Adrenal gland (tissue), 9 donors: ENCODE measurements at regions not wholly inside any gene's neighbourhood (a gene's known extent, or its start where the extent isn't known, plus 50 kb on each side); places are given as distances from the start of the nearest gene placed in this dataset.

Source experiments
- DNase-seq, 7 donors: peaks; one replicate each; pipeline ENCODE4 v3.0.0-alpha.2; 2019 to 2020
- H3K27ac ChIP-seq, 5 donors: fragments of 200-600 bp; sonication (generic) in 4 of 5; 1 replicate in 3 of 5; 2 replicates in 2 of 5; pipeline versions ENCODE4 v1.5.1 to v1.8.0; 2016 to 2020; ENCODE audit warnings: mild to moderate bottlenecking in 1 of 5
- H3K27me3 ChIP-seq: fragments of 200-600 bp; 2 replicates; pipeline ENCODE4 v1.8.0; 2021
- H3K36me3 ChIP-seq, 2 donors: fragments of 200-600 bp; replicated peaks in 1 of 2; 1 replicate in 1 of 2; 2 replicates in 1 of 2; pipeline versions ENCODE4 v1.5.1 to v1.8.0; 2018 to 2022
- H3K4me1 ChIP-seq, 2 donors: fragments of 200-600 bp; replicated peaks in 1 of 2; 1 replicate in 1 of 2; 2 replicates in 1 of 2; pipeline versions ENCODE4 v1.5.1 to v1.8.0; 2018 to 2021
- H3K4me3 ChIP-seq, 4 donors: fragments of 200-600 bp; sonication (generic) in 3 of 4; one replicate each; pipeline ENCODE4 v1.5.1; 2016 to 2018
- H3K9me3 ChIP-seq, 3 donors: fragments of 200-600 bp; sonication (generic) in 1 of 3; replicated peaks in 1 of 3; 1 replicate in 2 of 3; 2 replicates in 1 of 3; pipeline versions ENCODE4 v1.5.1 to v1.8.0; 2016 to 2021
- POLR2A ChIP-seq, 2 donors: fragments of 450-650 bp; IDR thresholded peaks; one replicate each; pipeline ENCODE4 v1.6.1; 2017; ENCODE audit warnings: antibody characterized with exemption in 2 of 2, mild to moderate bottlenecking in 2 of 2, moderate library complexity in 1 of 2
- WGBS, 4 donors: extraction: QIAGEN DNeasy Blood & Tissue Kit in 2 of 4; methylation state at CpG; one replicate each; pipeline versions ENCODE4 v1.1.5 to v1.1.7; 2013 to 2017; 5-methylcytosine and 5-hydroxymethylcytosine counted together
- intact Hi-C, 2 donors: fragments of 100-400 bp; cut with DNase I; formaldehyde crosslinking; loops; one replicate each; pipeline versions ENCODE4 v1.14.1 to v1.15.0; 2022 to 2023
- TF ChIP-seq, protein P1 (sequence below), 6 experiments: fragments of 450-650 bp in 4 of 6; fragments of 200-600 bp in 2 of 6; sonication (generic) in 1 of 6; IDR thresholded peaks; 1 replicate in 5 of 6; 2 replicates in 1 of 6; pipeline versions ENCODE4 v1.5.1 to v1.8.0; 2016 to 2021; ENCODE audit warnings: antibody characterized with exemption in 6 of 6, mild to moderate bottlenecking in 2 of 6, moderate library complexity in 1 of 6
- donor health status: healthy with polysubstance abuse.
- donor health status: Bipolar disorder and iron deficiency.
- donor health status: DM: yes; HTN: yes; CAD: no.
- donor health status: DM: no; HTN: no; CAD: no.
- donor health status: DM: no; HTN: no; CAD: no.

DNA sequence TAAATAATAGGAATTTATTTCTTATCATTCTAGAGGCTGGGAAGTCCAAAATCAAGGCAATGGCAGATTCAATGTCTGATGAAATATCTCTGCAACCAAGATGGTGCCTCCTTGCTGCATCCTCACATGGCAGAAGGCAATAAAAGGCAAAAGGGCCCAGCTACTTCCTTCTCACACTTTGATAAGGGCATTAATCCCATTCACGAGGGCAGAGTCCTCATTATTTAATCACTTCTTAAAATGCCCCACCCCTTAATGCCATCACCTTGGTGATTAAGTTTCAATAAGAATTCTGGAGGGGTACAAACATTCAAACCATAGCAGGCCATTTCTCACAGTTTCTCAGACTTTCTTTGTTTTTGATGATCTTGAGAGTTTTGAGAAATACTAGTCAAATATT, 145.8 kb upstream of the TSHZ2 start:
- Histone ChIP-seq H3K36me3 (no peaks in the 10 kb centered on the region), H3K27me3 (no peaks in the 10 kb centered on the region), H3K27ac (no peak overlapping the region), H3K4me1 (no peaks in the 10 kb centered on the region), H3K4me3 (no peak overlapping the region), H3K9me3 (no peaks in the 10 kb centered on the region)
- whole genome bisulfite sequencing, 4 donors, result 57 to 67% (median 64%) methylated on average over 1 of the region's 1 CpG
- intact Hi-C loops, result no loop called here
- TF ChIP-seq, protein P1, sequence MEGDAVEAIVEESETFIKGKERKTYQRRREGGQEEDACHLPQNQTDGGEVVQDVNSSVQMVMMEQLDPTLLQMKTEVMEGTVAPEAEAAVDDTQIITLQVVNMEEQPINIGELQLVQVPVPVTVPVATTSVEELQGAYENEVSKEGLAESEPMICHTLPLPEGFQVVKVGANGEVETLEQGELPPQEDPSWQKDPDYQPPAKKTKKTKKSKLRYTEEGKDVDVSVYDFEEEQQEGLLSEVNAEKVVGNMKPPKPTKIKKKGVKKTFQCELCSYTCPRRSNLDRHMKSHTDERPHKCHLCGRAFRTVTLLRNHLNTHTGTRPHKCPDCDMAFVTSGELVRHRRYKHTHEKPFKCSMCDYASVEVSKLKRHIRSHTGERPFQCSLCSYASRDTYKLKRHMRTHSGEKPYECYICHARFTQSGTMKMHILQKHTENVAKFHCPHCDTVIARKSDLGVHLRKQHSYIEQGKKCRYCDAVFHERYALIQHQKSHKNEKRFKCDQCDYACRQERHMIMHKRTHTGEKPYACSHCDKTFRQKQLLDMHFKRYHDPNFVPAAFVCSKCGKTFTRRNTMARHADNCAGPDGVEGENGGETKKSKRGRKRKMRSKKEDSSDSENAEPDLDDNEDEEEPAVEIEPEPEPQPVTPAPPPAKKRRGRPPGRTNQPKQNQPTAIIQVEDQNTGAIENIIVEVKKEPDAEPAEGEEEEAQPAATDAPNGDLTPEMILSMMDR (IDR thresholded peaks at IDR 0.05), result no peak
- TF ChIP-seq POLR2A (IDR thresholded peaks at IDR 0.05), result no peak
- DNase-seq, result no peak

DNA sequence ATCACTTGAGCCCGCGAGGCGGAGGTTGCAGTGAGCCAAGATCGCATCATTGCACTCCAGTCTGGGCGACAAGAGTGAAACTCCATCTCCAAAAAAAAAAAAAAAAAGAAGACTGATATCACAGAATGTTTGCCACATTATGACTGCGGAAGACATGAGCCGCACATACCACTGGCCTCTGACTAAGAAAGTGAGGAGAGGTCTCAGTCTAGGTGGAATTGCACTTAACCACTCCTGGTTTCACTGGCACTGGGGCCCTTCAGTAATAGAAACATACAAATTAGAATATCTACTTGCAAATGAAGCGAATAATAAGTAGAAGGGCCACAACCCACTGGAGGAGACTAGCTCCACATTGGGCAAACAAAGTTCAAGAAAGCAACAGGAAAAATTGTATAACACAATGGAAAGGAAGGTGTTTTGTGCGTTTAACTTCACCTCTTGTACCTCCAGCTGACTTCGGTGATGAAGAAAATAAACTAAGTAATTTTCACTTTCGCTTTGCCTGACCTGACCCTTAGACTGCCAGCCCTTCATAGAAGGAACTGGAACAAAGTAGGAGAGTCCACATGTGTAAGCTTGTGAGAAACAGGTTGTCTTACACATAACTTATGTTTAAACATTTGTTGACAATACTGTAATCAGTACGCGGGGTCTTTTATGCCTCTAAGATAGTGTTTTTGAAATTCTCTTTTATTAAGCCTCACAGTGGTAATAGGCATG, 147.5 kb upstream of the TSHZ2 start:
- intact Hi-C loops, result no loop called here
- Histone ChIP-seq H3K36me3 (no peaks in the 10 kb centered on the region), H3K9me3 (no peaks in the 10 kb centered on the region), H3K4me1 (no peaks in the 10 kb centered on the region), H3K27me3 (no peaks in the 10 kb centered on the region), H3K27ac (no peak overlapping the region), H3K4me3 (no peak overlapping the region)
- TF ChIP-seq POLR2A (IDR thresholded peaks at IDR 0.05), result no peak
- TF ChIP-seq, protein P1 (IDR thresholded peaks at IDR 0.05), result no peak
- WGBS, 4 donors, result 86 to 92% (median 88%) methylated on average over 13 of the region's 13 CpGs
- no peak for DNase-seq

DNA sequence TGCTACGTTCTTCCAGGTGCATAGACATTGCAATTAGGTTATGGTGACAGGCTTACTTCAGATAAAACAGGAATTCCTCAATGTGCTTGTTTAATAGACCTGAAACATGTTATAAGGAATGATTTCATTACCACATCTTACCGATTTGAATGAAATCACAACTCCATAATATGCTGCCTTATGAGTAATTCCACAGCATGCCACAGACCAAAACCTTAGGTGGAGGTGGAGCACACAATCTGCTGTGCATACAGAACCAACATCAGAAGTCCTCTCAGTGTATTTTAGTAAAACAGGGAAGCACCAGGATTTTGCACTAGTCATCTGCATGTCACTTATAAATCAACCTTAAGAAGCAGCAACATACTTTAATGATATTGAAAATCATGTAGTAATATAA, 148.9 kb upstream of the TSHZ2 start:
- H3K36me3 ChIP-seq, result no peaks in the 10 kb centered on the region
- H3K4me3 ChIP-seq, result no peak overlapping the region
- H3K27me3 ChIP-seq, result no peaks in the 10 kb centered on the region
- TF ChIP-seq, protein P1 (IDR thresholded peaks at IDR 0.05), result no peak
- TF ChIP-seq POLR2A (IDR thresholded peaks at IDR 0.05), result no peak
- H3K4me1 ChIP-seq, result no peaks in the 10 kb centered on the region
- WGBS, 4 donors, result 76 to 92% (median 84%) methylated on average over 2 of the region's 2 CpGs
- H3K9me3 ChIP-seq, result no peaks in the 10 kb centered on the region
- H3K27ac ChIP-seq, result no peak overlapping the region
- intact Hi-C loops, result no loop called here
- no peak for DNase-seq

DNA sequence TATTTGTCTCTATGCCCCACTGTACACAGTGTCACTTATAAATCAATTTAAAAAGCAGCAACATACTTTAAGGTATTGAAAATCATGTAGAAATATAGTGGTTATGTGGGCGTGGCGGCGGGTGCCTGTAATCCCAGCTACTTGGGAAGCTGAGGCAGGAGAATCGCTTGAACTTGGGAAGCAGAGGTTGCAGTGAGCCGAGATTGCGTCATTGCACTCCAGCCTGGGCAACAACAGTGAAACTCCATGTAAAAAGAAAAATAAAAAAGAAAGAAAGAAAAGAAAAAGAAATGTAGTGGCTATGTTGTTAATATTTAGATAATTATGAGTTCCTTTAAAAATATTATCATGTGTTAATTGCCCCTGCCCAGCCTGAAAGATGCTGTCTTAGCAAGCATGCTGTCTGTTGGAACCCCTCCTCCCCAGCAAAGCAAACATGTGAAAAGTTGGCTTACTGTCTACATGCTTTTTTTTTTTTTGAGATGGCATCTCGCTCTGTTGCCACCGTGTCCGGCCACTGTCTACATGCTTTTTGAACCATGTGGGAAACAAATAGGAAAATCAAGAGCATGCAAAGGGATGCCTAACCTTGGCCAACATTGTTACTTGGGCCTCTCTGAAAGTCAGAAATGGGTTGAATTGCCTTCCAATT, 151.4 kb upstream of the TSHZ2 start:
- intact Hi-C loops, result no loop called here
- 93 to 98% (median 96%) methylated on average over 9 of the region's 9 CpGs for WGBS, 4 donors
- no peaks in the 10 kb centered on the region for H3K4me1 ChIP-seq
- no peaks in the 10 kb centered on the region for H3K36me3 ChIP-seq
- no peak overlapping the region for H3K4me3 ChIP-seq
- DNase-seq, result no peak
- no peak overlapping the region for H3K27ac ChIP-seq
- no peak for TF ChIP-seq POLR2A (IDR thresholded peaks at IDR 0.05)
- TF ChIP-seq, protein P1 (IDR thresholded peaks at IDR 0.05), result no peak
- no peaks in the 10 kb centered on the region for H3K9me3 ChIP-seq
- no peaks in the 10 kb centered on the region for H3K27me3 ChIP-seq
